ENCODE measurements at regions not wholly inside any gene's neighbourhood (a gene's known extent, or its start where the extent isn't known, plus 50 kb on each side); places are given as distances from the start of the nearest gene placed in this dataset.

GRCh38 chr12:92382383-92382878, 236.8 kb upstream of the BTG1 start:
- no peaks in the 10 kb centered on the region for H3K9me3 ChIP-seq
- H3K4me2 ChIP-seq: no peak overlapping the region
- H3K9ac ChIP-seq: no peak overlapping the region
- no peaks in the 10 kb centered on the region for H3K9me2 ChIP-seq
- H3K27me3 ChIP-seq (ENCODE audit: insufficient read depth): no peaks in the 10 kb centered on the region
- H3F3A ChIP-seq (replicated peaks; ENCODE audit: insufficient read depth): no peaks in the 10 kb centered on the region
- no peak for DNase-seq
- 68% methylated on average over 3 of the region's 3 CpGs for WGBS (ENCODE audit: low lambda C conversion rate)
- H3K79me2 ChIP-seq (ENCODE audit: insufficient read depth): no peaks in the 10 kb centered on the region
- ChIA-PET POLR2A (no interaction called here), CTCF (no interaction called here)
- no peak overlapping the region for H3K4me3 ChIP-seq (ENCODE audit: low read depth in 2 of 2, low read length in 1 of 2)
- TF ChIP-seq JUND (IDR thresholded peaks at IDR 0.05): no peak
- TF ChIP-seq USF1 (IDR thresholded peaks at IDR 0.05; ENCODE audit: borderline replicate concordance, low read depth): no peak
- no peak for TF ChIP-seq CHD2 (IDR thresholded peaks at IDR 0.05; ENCODE audit: low read length, partially characterized antibody)
- TF ChIP-seq GATA2 (CRISPR knock-in tag; IDR thresholded peaks at IDR 0.05): no peak
- no peak for TF ChIP-seq SIN3A (IDR thresholded peaks at IDR 0.05; ENCODE audit: borderline replicate concordance, low read depth, low read length)
- no peak for TF ChIP-seq RFX5 (IDR thresholded peaks at IDR 0.05; ENCODE audit: low read length)
- no peak for TF ChIP-seq TCF12 (IDR thresholded peaks at IDR 0.05)
- TF ChIP-seq MXI1 (IDR thresholded peaks at IDR 0.05; ENCODE audit: low read depth, low read length): no peak
- TF ChIP-seq RCOR1 (IDR thresholded peaks at IDR 0.05; ENCODE audit: low read length): no peak
- TF ChIP-seq RXRA (IDR thresholded peaks at IDR 0.05; ENCODE audit: borderline replicate concordance, low read depth): no peak
- TF ChIP-seq SMC3 (IDR thresholded peaks at IDR 0.05; ENCODE audit: low read depth, low read length): no peak
- TF ChIP-seq IRF3 (IDR thresholded peaks at IDR 0.05; ENCODE audit: low read depth, low read length): no peak
- TF ChIP-seq PBX3 (IDR thresholded peaks at IDR 0.05): no peak
- no peak for TF ChIP-seq TAF1 (IDR thresholded peaks at IDR 0.05; ENCODE audit: borderline replicate concordance, low read depth, low read length)
- TF ChIP-seq RAD21 (IDR thresholded peaks at IDR 0.05; ENCODE audit: low read length): no peak
- no peak for TF ChIP-seq TEAD4 (IDR thresholded peaks at IDR 0.05; ENCODE audit: borderline replicate concordance, insufficient read depth)
- no peaks in the 10 kb centered on the region for H4K20me1 ChIP-seq (ENCODE audit: insufficient read depth)
- no peaks in the 10 kb centered on the region; a peak in 1 of 4 replicates for H3K4me1 ChIP-seq (ENCODE audit: control insufficient read depth in 1 of 2, insufficient read depth in 2 of 2, low read depth in 1 of 2, low read length in 1 of 2)
- no peaks in the 10 kb centered on the region for H3K36me3 ChIP-seq (replicated peaks in 1 of 2; ENCODE audit: control insufficient read depth in 1 of 2, insufficient read depth in 2 of 2, low read length in 1 of 2)
- H2AFZ ChIP-seq (ENCODE audit: low read depth): no peak overlapping the region
- H3K27ac ChIP-seq (ENCODE audit: low read depth in 2 of 2, low read length in 1 of 2): no peak overlapping the region

- Histone ChIP-seq H3K4me1 (ENCODE audit: control insufficient read depth in 1 of 2, insufficient read depth in 2 of 2, low read depth in 1 of 2, low read length in 1 of 2) (no peaks in the 10 kb centered on the region; a peak in 1 of 4 replicates), H3K27ac (ENCODE audit: low read depth in 2 of 2, low read length in 1 of 2) (no peak overlapping the region), H3F3A (replicated peaks; ENCODE audit: insufficient read depth) (no peaks in the 10 kb centered on the region), H3K4me2 (no peak overlapping the region), H2AFZ (ENCODE audit: low read depth) (no peak overlapping the region), H3K27me3 (ENCODE audit: insufficient read depth) (no peaks in the 10 kb centered on the region), H3K4me3 (ENCODE audit: low read depth in 2 of 2, low read length in 1 of 2) (no peak overlapping the region), H4K20me1 (ENCODE audit: insufficient read depth) (no peaks in the 10 kb centered on the region), H3K79me2 (ENCODE audit: insufficient read depth) (no peaks in the 10 kb centered on the region), H3K9ac (no peak overlapping the region), H3K9me3 (no peaks in the 10 kb centered on the region), H3K36me3 (replicated peaks in 1 of 2; ENCODE audit: control insufficient read depth in 1 of 2, insufficient read depth in 2 of 2, low read length in 1 of 2) (no peaks in the 10 kb centered on the region), H3K9me2 (no peaks in the 10 kb centered on the region)
- CTCF ChIA-PET: no interaction called here
- DNase-seq: no peak
- POLR2A ChIA-PET: no interaction called here
- no peak for TF ChIP-seq FOXM1 (IDR thresholded peaks at IDR 0.05; ENCODE audit: low read depth)
- TF ChIP-seq FOSL2 (IDR thresholded peaks at IDR 0.05; ENCODE audit: borderline replicate concordance, low read depth): no peak
- TF ChIP-seq MEF2A (IDR thresholded peaks at IDR 0.05; ENCODE audit: borderline replicate concordance, low read depth): no peak
- no peak for TF ChIP-seq SMC3 (IDR thresholded peaks at IDR 0.05; ENCODE audit: low read depth, low read length)
- TF ChIP-seq ELF1 (IDR thresholded peaks at IDR 0.05): no peak
- no peak for TF ChIP-seq MAX (IDR thresholded peaks at IDR 0.05; ENCODE audit: low read depth)
Observed at GRCh38 chr12:92381856-92382255, 236.2 kb upstream of the BTG1 start.
